ENCODE measurements at regions not wholly inside any gene's neighbourhood (a gene's known extent, or its start where the extent isn't known, plus 50 kb on each side); places are given as distances from the start of the nearest gene placed in this dataset.

- Histone ChIP-seq H3K27ac (no peak overlapping the region), H3K4me1 (no peaks in the 10 kb centered on the region), H3K4me3 (no peak overlapping the region), H3K36me3 (no peaks in the 10 kb centered on the region), H3K9me3 (replicated peaks) (no peaks in the 10 kb centered on the region; the same call in 1 of the 2 replicates), H3K27me3 (no peaks in the 10 kb centered on the region)
- no peak for DNase-seq
Measured at GRCh38 chr12:108401964-108402363, 62.9 kb upstream of the CMKLR1 start.

- Histone ChIP-seq H3K4me3 (no peak overlapping the region), H3K27me3 (no peaks in the 10 kb centered on the region), H3K4me1 (no peaks in the 10 kb centered on the region), H3K27ac (no peak overlapping the region), H3K9me3 (replicated peaks) (no peaks in the 10 kb centered on the region; the same call in 1 of the 2 replicates), H3K36me3 (no peaks in the 10 kb centered on the region)
- no peak for DNase-seq
Measured at GRCh38 chr12:108400900-108401480, 61.9 kb upstream of the CMKLR1 start.

- no peak overlapping the region for H3K4me3 ChIP-seq
- H3K9me3 ChIP-seq (replicated peaks): no peaks in the 10 kb centered on the region; the same call in 1 of the 2 replicates
- no peak for DNase-seq
- H3K27me3 ChIP-seq: no peaks in the 10 kb centered on the region
- no peak overlapping the region for H3K27ac ChIP-seq
- H3K4me1 ChIP-seq: no peaks in the 10 kb centered on the region
- no peaks in the 10 kb centered on the region for H3K36me3 ChIP-seq
Measured at GRCh38 chr12:108400481-108400880, 61.4 kb upstream of the CMKLR1 start.

- H3K4me3 ChIP-seq: no peak overlapping the region
- no peak overlapping the region for H3K27ac ChIP-seq
Measured at GRCh38 chr12:108400056-108400455, 60.9 kb upstream of the CMKLR1 start.

GRCh38 chr12:108399514-108399913, 60.4 kb upstream of the CMKLR1 start:
- Histone ChIP-seq H3K4me3 (no peak overlapping the region), H3K4me1 (no peaks in the 10 kb centered on the region), H3K36me3 (no peaks in the 10 kb centered on the region), H3K27ac (no peak overlapping the region), H3K9me3 (replicated peaks) (no peaks in the 10 kb centered on the region; the same call in 1 of the 2 replicates), H3K27me3 (no peaks in the 10 kb centered on the region)
- no peak for DNase-seq

More at GRCh38 chr12:108400056-108400455, 60.9 kb upstream of the CMKLR1 start:
- no peaks in the 10 kb centered on the region for H3K36me3 ChIP-seq
- no peaks in the 10 kb centered on the region for H3K4me1 ChIP-seq
- no peaks in the 10 kb centered on the region for H3K27me3 ChIP-seq
- no peak for DNase-seq
- H3K9me3 ChIP-seq (replicated peaks): no peaks in the 10 kb centered on the region; the same call in 1 of the 2 replicates

GRCh38 chr12:108394196-108394595, 55.1 kb upstream of the CMKLR1 start:
- Histone ChIP-seq H3K4me1 (no peaks in the 10 kb centered on the region), H3K27me3 (no peaks in the 10 kb centered on the region), H3K4me3 (no peak overlapping the region), H3K36me3 (no peaks in the 10 kb centered on the region), H3K27ac (no peak overlapping the region), H3K9me3 (replicated peaks) (no peaks in the 10 kb centered on the region)
- no peak for DNase-seq

- Histone ChIP-seq H3K9me3 (replicated peaks) (no peaks in the 10 kb centered on the region), H3K27me3 (no peaks in the 10 kb centered on the region), H3K27ac (no peak overlapping the region), H3K4me1 (no peaks in the 10 kb centered on the region), H3K4me3 (no peak overlapping the region), H3K36me3 (no peaks in the 10 kb centered on the region)
- DNase-seq: no peak
Measured at GRCh38 chr12:108392284-108392683, 53.2 kb upstream of the CMKLR1 start.

- Histone ChIP-seq H3K4me3 (no peak overlapping the region), H3K27me3 (no peaks in the 10 kb centered on the region), H3K36me3 (no peaks in the 10 kb centered on the region), H3K9me3 (replicated peaks) (no peaks in the 10 kb centered on the region), H3K27ac (no peak overlapping the region), H3K4me1 (no peaks in the 10 kb centered on the region)
- DNase-seq: no peak
Measured at GRCh38 chr12:108390495-108391203, 51.5 kb upstream of the CMKLR1 start.

- Histone ChIP-seq H3K4me1 (no peaks in the 10 kb centered on the region), H3K4me3 (no peak overlapping the region), H3K27ac (no peak overlapping the region), H3K9me3 (replicated peaks) (no peaks in the 10 kb centered on the region), H3K27me3 (no peaks in the 10 kb centered on the region), H3K36me3 (no peaks in the 10 kb centered on the region)
- no peak for DNase-seq
Measured at GRCh38 chr12:108389544-108389943, 50.4 kb upstream of the CMKLR1 start.

Data from SJCRH30 (cell line).